D721Med (cell line): ENCODE measurements at regions not wholly inside any gene's neighbourhood (a gene's known extent, or its start where the extent isn't known, plus 50 kb on each side); places are given as distances from the start of the nearest gene placed in this dataset.

Source experiments
- DNase-seq: peaks from one replicate; pipeline ENCODE4 v3.0.0; 2011; ENCODE audit warnings: low spot score; ENCODE audit not compliant: insufficient read length
- FAIRE-seq: peaks from 2 replicates; lab custom pipeline; 2011; peaks lifted over from hg19 to GRCh38; lab: Jason Lieb, UNC
- CTCF ChIP-seq: IDR thresholded peaks from 2 replicates; pipeline ENCODE4 v1.5.1; 2012; ENCODE audit warnings: mild to moderate bottlenecking, control low read depth; ENCODE audit not compliant: insufficient read depth; ENCODE audit errors: missing control alignments

GRCh38 chr7:84848219-84848973 is 338.5 kb downstream of the SEMA3D start:
- DNase-seq (no peak), FAIRE-seq (no peak)
- TF ChIP-seq CTCF: no peak

GRCh38 chr7:84847790-84848189 is 339.1 kb downstream of the SEMA3D start:
- no peak for FAIRE-seq
- TF ChIP-seq CTCF: no peak
- DNase-seq: no peak

GRCh38 chr7:84847038-84847437 is 339.8 kb downstream of the SEMA3D start:
- no peak for DNase-seq
- TF ChIP-seq CTCF: no peak
- no peak for FAIRE-seq

- FAIRE-seq (no peak), DNase-seq (no peak)
- no peak for TF ChIP-seq CTCF
Measured at GRCh38 chr7:84845971-84846370, 340.9 kb downstream of the SEMA3D start.

- TF ChIP-seq CTCF: no peak
- no peak for FAIRE-seq
- no peak for DNase-seq
Measured at GRCh38 chr7:84844771-84845170, 342.1 kb downstream of the SEMA3D start.

- no peak for FAIRE-seq
- TF ChIP-seq CTCF: no peak
- no peak for DNase-seq
Measured at GRCh38 chr7:84841809-84842208, 345.0 kb downstream of the SEMA3D start.

- FAIRE-seq (no peak), DNase-seq (no peak)
- TF ChIP-seq CTCF: no peak
Measured at GRCh38 chr7:84838857-84839256, 348.0 kb downstream of the SEMA3D start.
